Activated CD8-positive, alpha-beta memory T cell treated with anti-CD3 and anti-CD28 coated beads, Interleukin-2, amount 10 ng/mL, durations not matched to agents 7 days and 5 days (primary cell): ENCODE measurements at regions not wholly inside any gene's neighbourhood (a gene's known extent, or its start where the extent isn't known, plus 50 kb on each side); places are given as distances from the start of the nearest gene placed in this dataset.
"Not testable (repeated sequence)": the region's sequence is repeated elsewhere in the genome, so short reads cannot be mapped to it uniquely, and the experiment has no call there.

Experiments used
- ATAC-seq: fragments of 150-1000 bp; cut with Tn5 transposase; one replicate; pipeline ENCODE4 v1.10.0; 2021; ENCODE audit warnings: moderate library complexity
- CTCF ChIA-PET: fragments of 350-600 bp; sonication (Branson Sonifier 250); formaldehyde crosslinking; loops from one replicate; lab custom pipeline; 2021; ENCODE audit warnings: antibody characterized with exemption; lab: Charles Lee
- DNase-seq: peaks from one replicate; pipeline ENCODE4 v3.0.0-alpha.2; 2020
- H3K27ac Mint-ChIP-seq: one replicate; pipeline ENCODE4 v1.8.0; 2021; ENCODE audit warnings: mild to moderate bottlenecking, mixed read lengths
- H3K27me3 Mint-ChIP-seq: one replicate; pipeline ENCODE4 v1.8.0; 2021; ENCODE audit warnings: mixed read lengths
- H3K36me3 Mint-ChIP-seq: one replicate; pipeline ENCODE4 v1.8.0; 2021; ENCODE audit warnings: mild to moderate bottlenecking, mixed read lengths
- H3K4me1 Mint-ChIP-seq: one replicate; pipeline ENCODE4 v1.8.0; 2021; ENCODE audit warnings: mixed read lengths
- H3K4me3 Mint-ChIP-seq: one replicate; pipeline ENCODE4 v1.8.0; 2021; ENCODE audit warnings: mild to moderate bottlenecking, moderate library complexity, mixed read lengths
- H3K9me3 Mint-ChIP-seq: one replicate; pipeline ENCODE4 v1.8.0; 2022; ENCODE audit warnings: low read depth, mixed read lengths

DNA sequence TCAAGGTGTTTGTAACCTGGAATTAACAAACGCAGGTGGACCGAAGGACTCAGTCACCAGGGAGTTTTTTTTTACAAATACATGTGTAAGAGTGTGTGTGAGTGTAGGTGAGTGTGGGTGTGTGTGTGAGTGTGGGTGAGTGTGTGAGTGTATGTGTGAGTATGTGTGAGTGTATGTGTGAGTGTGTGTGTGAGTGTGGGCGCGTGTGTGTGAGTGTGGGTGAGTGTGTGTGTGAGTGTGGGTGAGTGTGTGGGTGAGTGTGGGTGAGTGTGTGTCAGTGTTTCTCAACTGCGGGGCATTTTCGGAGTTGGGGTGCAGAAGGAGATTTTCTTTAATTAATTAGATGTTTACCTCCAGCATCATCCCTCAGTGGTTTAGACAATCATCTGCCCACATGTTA, 1178.8 kb downstream of the VRK1 start:
- DNase-seq (no peak), ATAC-seq (no peak)
- peaks cover 21% of the 10 kb centered on the region for H3K36me3 Mint-ChIP-seq

GRCh38 chr14:97976861-97977260, 1179.7 kb downstream of the VRK1 start:
- peak overlapping the region; percentile 84 for H3K4me3 Mint-ChIP-seq
- no peaks in the 10 kb centered on the region for H3K27me3 Mint-ChIP-seq
- H3K36me3 Mint-ChIP-seq: peaks cover 21% of the 10 kb centered on the region
- ATAC-seq: no peak
- peak overlapping the region; percentile 95 for H3K27ac Mint-ChIP-seq
- CTCF ChIA-PET: interaction anchor here (2.1 to 3.2 kb wide), 7 partner anchors 19 to 1295 kb away, joined by 6 to 46 read pairs (median 14); partner anchors contain the start of gene BCL11B
- no peaks in the 10 kb centered on the region for H3K9me3 Mint-ChIP-seq
- peaks cover 52% of the 10 kb centered on the region for H3K4me1 Mint-ChIP-seq
- DNase-seq: no peak

More for the DNA sequence above, 1178.8 kb downstream of the VRK1 start:
- peak overlapping the region; percentile 84 for H3K4me3 Mint-ChIP-seq
- CTCF ChIA-PET: interaction anchor here (2.9 to 3.2 kb wide), 4 partner anchors 20 to 1290 kb away, joined by 12 to 23 read pairs (median 18); no protein-coding TSS in a partner anchor
- H3K27ac Mint-ChIP-seq: peak overlapping the region; percentile 95
- H3K4me1 Mint-ChIP-seq: peaks cover 51% of the 10 kb centered on the region
- no peaks in the 10 kb centered on the region for H3K27me3 Mint-ChIP-seq
- no peaks in the 10 kb centered on the region for H3K9me3 Mint-ChIP-seq

- peaks cover 49% of the 10 kb centered on the region for H3K4me1 Mint-ChIP-seq
- H3K27ac Mint-ChIP-seq: peak overlapping the region; percentile 95
- H3K9me3 Mint-ChIP-seq: no peaks in the 10 kb centered on the region
- peak; percentile 90 for ATAC-seq
- H3K4me3 Mint-ChIP-seq: peak overlapping the region; percentile 84
- peaks cover 19% of the 10 kb centered on the region for H3K36me3 Mint-ChIP-seq
- DNase-seq: peak; percentile 88
- H3K27me3 Mint-ChIP-seq: no peaks in the 10 kb centered on the region
- CTCF ChIA-PET: interaction anchor here (0.7 to 3.2 kb wide), 33 partner anchors 9 to 1297 kb away, joined by 3 to 46 read pairs (median 4); partner anchors contain the start of gene BCL11B
Measured at GRCh38 chr14:97977651-97978261, 1180.6 kb downstream of the VRK1 start.

- Mint-ChIP-seq H3K4me1 (peaks cover 48% of the 10 kb centered on the region), H3K27me3 (no peaks in the 10 kb centered on the region), H3K36me3 (peaks cover 17% of the 10 kb centered on the region), H3K4me3 (peak overlapping the region; percentile 84), H3K9me3 (no peaks in the 10 kb centered on the region), H3K27ac (peak overlapping the region; percentile 95)
- ATAC-seq: peak; percentile 89
- CTCF ChIA-PET: interaction anchor here (0.7 to 3.2 kb wide), 32 partner anchors 8 to 1293 kb away, joined by 3 to 46 read pairs (median 4); partner anchors contain the start of gene BCL11B
- DNase-seq: peak; percentile 88
Measured at GRCh38 chr14:97978341-97978740, 1181.2 kb downstream of the VRK1 start.

DNA sequence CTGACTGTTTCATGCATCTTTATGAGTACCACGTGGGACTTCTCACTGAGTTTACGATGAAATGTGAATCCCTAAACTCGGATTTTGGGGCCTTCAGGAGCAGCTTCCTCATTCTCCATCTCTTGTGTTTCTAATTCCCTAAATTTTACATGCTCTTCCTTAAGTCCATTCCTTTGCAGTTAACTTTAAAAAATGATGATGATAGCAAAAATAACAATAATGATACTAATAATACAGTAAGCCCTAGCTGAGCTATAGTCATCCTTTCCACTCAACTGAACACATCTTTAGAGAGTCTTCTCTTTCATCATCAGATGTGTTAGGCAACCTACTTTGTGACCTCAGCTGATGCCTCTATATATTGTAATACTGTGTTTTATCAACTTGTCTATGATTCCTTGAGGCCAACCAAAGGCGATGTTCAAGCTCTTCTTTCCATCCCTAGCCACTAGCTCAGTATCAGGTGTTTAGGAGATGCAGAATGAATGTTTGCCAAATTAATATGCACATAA, 1196.4 kb downstream of the VRK1 start:
- no peak for DNase-seq
- Mint-ChIP-seq H3K36me3 (peaks cover 11% of the 10 kb centered on the region), H3K4me3 (peak overlapping the region; percentile 45), H3K9me3 (no peaks in the 10 kb centered on the region), H3K4me1 (peaks cover 31% of the 10 kb centered on the region), H3K27ac (peak overlapping the region; percentile 98), H3K27me3 (no peaks in the 10 kb centered on the region)
- CTCF ChIA-PET: interaction anchor here (1.1 to 2.5 kb wide), 5 partner anchors 12 to 138 kb away, joined by 3 to 8 read pairs (median 4); no protein-coding TSS in a partner anchor
- no peak for ATAC-seq

DNA sequence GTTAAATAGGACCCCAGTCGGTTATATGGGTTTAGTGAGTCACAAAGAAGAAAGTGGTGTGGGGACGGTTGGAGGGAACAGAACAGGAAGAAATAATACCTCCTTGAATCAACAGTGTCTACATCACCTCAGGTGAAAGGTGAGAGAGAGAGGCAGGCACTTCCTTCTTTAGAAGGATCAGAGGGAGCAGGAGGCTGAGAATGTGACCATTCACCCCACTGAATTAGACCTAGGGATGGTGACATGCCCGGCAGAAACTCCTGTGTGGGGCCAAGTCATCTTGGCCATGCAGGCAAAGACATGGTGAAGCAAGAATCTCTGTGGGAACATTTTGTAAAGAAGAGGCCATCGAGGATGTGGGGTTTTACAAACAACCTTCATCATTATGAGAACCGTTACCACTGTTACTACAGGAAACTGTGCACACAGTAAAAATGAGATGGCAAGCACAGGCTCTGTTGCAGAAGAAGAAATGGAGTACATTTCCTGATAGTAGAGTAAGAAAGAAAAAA, 1196.9 kb downstream of the VRK1 start:
- DNase-seq (peak; percentile 62), ATAC-seq (peak; percentile 87)
- Mint-ChIP-seq H3K9me3 (no peaks in the 10 kb centered on the region), H3K4me3 (peak overlapping the region; percentile 45), H3K27ac (peak overlapping the region; percentile 98), H3K4me1 (peaks cover 31% of the 10 kb centered on the region), H3K27me3 (no peaks in the 10 kb centered on the region), H3K36me3 (peaks cover 14% of the 10 kb centered on the region)
- CTCF ChIA-PET: interaction anchor here (1.1 to 2.5 kb wide), 4 partner anchors 12 to 16 kb away, joined by 4 to 8 read pairs (median 4); no protein-coding TSS in a partner anchor

GRCh38 chr14:97995038-97995437, 1197.9 kb downstream of the VRK1 start:
- DNase-seq (no peak), ATAC-seq (no peak)
- H3K27ac Mint-ChIP-seq: peak overlapping the region; percentile 98
- no peaks in the 10 kb centered on the region for H3K9me3 Mint-ChIP-seq
- H3K27me3 Mint-ChIP-seq: no peaks in the 10 kb centered on the region
- peaks cover 14% of the 10 kb centered on the region for H3K36me3 Mint-ChIP-seq
- peaks cover 31% of the 10 kb centered on the region for H3K4me1 Mint-ChIP-seq
- CTCF ChIA-PET: interaction anchor here (0.9 to 3.2 kb wide), 4 partner anchors 13 to 24 kb away, joined by 3 to 12 read pairs (median 3); no protein-coding TSS in a partner anchor
- no peak overlapping the region for H3K4me3 Mint-ChIP-seq

DNA sequence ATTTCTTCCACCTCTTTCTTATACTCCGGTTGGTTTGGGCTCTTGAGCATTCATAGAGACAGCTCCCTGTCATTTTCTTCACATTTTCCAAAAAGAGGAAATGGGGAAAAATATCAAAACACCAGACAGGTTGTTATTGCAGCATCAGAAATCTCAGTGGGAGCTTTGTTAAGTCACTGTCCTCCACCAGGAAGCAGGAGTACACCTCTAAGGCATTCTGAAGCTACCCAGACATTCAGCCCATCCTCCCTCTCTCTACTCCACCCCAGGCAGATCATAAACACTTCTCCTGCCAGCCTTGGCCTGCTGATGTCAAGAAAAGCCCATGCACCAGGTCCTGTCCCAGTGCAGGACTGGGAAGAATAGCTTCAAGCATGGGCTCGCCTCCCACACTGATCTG, 1198.3 kb downstream of the VRK1 start:
- H3K9me3 Mint-ChIP-seq: no peaks in the 10 kb centered on the region
- H3K4me3 Mint-ChIP-seq: no peak overlapping the region
- DNase-seq (no peak), ATAC-seq (no peak)
- peaks cover 31% of the 10 kb centered on the region for H3K4me1 Mint-ChIP-seq
- H3K36me3 Mint-ChIP-seq: peaks cover 11% of the 10 kb centered on the region
- no peaks in the 10 kb centered on the region for H3K27me3 Mint-ChIP-seq
- H3K27ac Mint-ChIP-seq: peak overlapping the region; percentile 98
- CTCF ChIA-PET: interaction anchor here (0.9 to 3.2 kb wide), 4 partner anchors 12 to 23 kb away, joined by 3 to 12 read pairs (median 3); no protein-coding TSS in a partner anchor

DNA sequence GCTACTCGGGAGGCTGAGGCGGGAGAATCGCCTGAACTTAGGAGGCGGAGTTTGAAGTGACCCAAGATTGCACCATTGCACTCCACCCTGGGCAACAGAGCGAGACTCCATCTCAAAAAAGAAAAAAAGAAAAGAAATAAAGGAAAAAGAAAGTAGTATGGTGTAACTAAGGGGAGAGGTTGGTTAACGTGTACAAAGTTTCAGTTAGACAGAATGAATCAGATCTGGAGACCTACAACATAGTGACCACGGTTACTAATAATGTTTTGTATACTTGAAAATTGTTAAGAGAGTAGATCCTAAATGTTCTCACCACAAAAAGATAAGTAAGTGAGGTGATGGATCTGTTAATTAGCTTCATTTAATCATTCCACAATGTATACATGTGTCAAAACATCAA, 1208.8 kb downstream of the VRK1 start:
- H3K4me3 Mint-ChIP-seq: no peak overlapping the region
- peaks cover 16% of the 10 kb centered on the region for H3K4me1 Mint-ChIP-seq
- peaks cover 7% of the 10 kb centered on the region for H3K36me3 Mint-ChIP-seq
- no peaks in the 10 kb centered on the region for H3K27me3 Mint-ChIP-seq
- no peak overlapping the region for H3K27ac Mint-ChIP-seq
- no peak for DNase-seq
- CTCF ChIA-PET: interaction anchor here (2.4 kb wide), 1 partner anchor 28 kb away, joined by 13 read pairs; no protein-coding TSS in a partner anchor
- H3K9me3 Mint-ChIP-seq: no peaks in the 10 kb centered on the region
- ATAC-seq: no peak

GRCh38 chr14:98008381-98009113, 1211.4 kb downstream of the VRK1 start:
- H3K36me3 Mint-ChIP-seq: peaks cover 7% of the 10 kb centered on the region
- DNase-seq (peak; percentile 46), ATAC-seq (peak; percentile 77)
- CTCF ChIA-PET: interaction anchor here (0.9 to 1.6 kb wide), 4 partner anchors 10 to 183 kb away, joined by 3 to 6 read pairs (median 4); no protein-coding TSS in a partner anchor
- H3K9me3 Mint-ChIP-seq: no peaks in the 10 kb centered on the region
- peaks cover 18% of the 10 kb centered on the region for H3K4me1 Mint-ChIP-seq
- no peaks in the 10 kb centered on the region for H3K27me3 Mint-ChIP-seq
- no peak overlapping the region for H3K4me3 Mint-ChIP-seq
- peak overlapping the region; percentile 73 for H3K27ac Mint-ChIP-seq

- not testable (repeated sequence) for H3K36me3 Mint-ChIP-seq, H3K4me3 Mint-ChIP-seq, H3K27me3 Mint-ChIP-seq, H3K9me3 Mint-ChIP-seq, H3K27ac Mint-ChIP-seq, ATAC-seq, DNase-seq
- CTCF ChIA-PET: interaction anchor here (0.9 to 1.2 kb wide), 3 partner anchors 9 to 182 kb away, joined by 3 to 6 read pairs (median 6); no protein-coding TSS in a partner anchor
- peaks cover 20% of the 10 kb centered on the region for H3K4me1 Mint-ChIP-seq
Measured at GRCh38 chr14:98009177-98009576, 1212.0 kb downstream of the VRK1 start.

- peaks cover 26% of the 10 kb centered on the region for H3K4me1 Mint-ChIP-seq
- peak overlapping the region; percentile 36 for H3K27ac Mint-ChIP-seq
- no peaks in the 10 kb centered on the region for H3K27me3 Mint-ChIP-seq
- peak; percentile 6 for ATAC-seq
- H3K9me3 Mint-ChIP-seq: no peaks in the 10 kb centered on the region
- DNase-seq: no peak
- H3K36me3 Mint-ChIP-seq: peaks cover 8% of the 10 kb centered on the region
- CTCF ChIA-PET: interaction anchor here (2.0 kb wide), 1 partner anchor 33 kb away, joined by 5 read pairs; no protein-coding TSS in a partner anchor
- no peak overlapping the region for H3K4me3 Mint-ChIP-seq
Measured at GRCh38 chr14:98010784-98011183, 1213.6 kb downstream of the VRK1 start.
